Erythroblast (primary cell): ENCODE measurements at regions not wholly inside any gene's neighbourhood (a gene's known extent, or its start where the extent isn't known, plus 50 kb on each side); places are given as distances from the start of the nearest gene placed in this dataset.

Experiments
- GATA1 ChIP-seq: IDR thresholded peaks from 2 replicates; pipeline ENCODE4 v1.6.1; 2011; ENCODE audit warnings: low read depth, mild to moderate bottlenecking, control low read depth, low read length, moderate library complexity
- POLR2A ChIP-seq: IDR thresholded peaks from 2 replicates; pipeline ENCODE4 v1.6.1; 2011; ENCODE audit warnings: mild to moderate bottlenecking, low read length

DNA sequence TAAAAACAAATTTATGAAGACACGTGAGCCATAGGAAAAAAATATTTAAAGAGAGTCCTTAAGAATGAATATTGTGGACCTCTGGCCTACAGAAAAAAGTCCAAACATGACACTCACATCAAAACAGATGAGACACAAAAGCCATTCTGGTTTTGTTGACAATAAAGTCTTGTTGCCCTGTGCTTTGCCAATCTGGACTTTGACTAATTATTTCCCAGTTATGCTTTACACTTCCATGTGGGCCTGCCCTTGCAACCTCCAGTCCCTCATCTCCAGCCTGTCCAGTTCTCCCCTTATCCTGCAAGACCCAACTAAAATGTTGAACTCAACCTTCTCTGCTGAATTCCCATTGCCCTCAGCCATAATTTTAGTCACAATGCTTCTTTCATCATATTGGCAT is 184.5 kb upstream of the SERP2 start:
- TF ChIP-seq POLR2A (no peak), GATA1 (no peak)
